NCI-H526 treated with DMSO at 0.1 percent for 48 hours (cell line): ENCODE measurements at regions not wholly inside any gene's neighbourhood (a gene's known extent, or its start where the extent isn't known, plus 50 kb on each side); places are given as distances from the start of the nearest gene placed in this dataset.
A peak's percentile ranks its signal among the peaks of the same experiment; 100 is the strongest.
"Not testable (repeated sequence)": the region's sequence is repeated elsewhere in the genome, so short reads cannot be mapped to it uniquely, and the experiment has no call there.

Experiments used
- DNase-seq: peaks from one replicate; lab custom pipeline; 2025; lab: John Stamatoyannopoulos, UW

GRCh38 chr7:93830141-93830925 lies 60.2 kb downstream of the TFPI2 start:
- DNase-seq, result no peak

GRCh38 chr7:93828260-93828659 lies 62.3 kb downstream of the TFPI2 start:
- no peak for DNase-seq

DNA sequence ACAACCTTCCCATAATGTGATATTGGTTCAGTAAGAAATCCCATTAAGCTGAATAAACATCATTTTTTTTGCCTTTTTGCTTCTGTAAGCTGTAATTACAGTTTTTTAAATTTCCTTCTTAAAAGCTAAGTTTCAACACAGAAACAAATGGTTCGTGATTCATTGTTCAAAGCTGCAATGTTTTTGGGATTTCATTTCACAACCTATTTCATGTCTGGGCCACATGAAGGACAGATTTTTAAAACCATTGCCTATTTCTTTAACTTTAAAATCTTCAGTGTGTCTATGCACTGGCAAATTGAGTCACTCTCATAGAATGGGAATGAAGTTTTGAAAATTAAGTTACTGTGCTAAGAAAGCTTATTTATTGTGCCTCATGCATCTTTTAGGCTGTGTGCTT lies 66.9 kb downstream of the TFPI2 start:
- no peak for DNase-seq

DNA sequence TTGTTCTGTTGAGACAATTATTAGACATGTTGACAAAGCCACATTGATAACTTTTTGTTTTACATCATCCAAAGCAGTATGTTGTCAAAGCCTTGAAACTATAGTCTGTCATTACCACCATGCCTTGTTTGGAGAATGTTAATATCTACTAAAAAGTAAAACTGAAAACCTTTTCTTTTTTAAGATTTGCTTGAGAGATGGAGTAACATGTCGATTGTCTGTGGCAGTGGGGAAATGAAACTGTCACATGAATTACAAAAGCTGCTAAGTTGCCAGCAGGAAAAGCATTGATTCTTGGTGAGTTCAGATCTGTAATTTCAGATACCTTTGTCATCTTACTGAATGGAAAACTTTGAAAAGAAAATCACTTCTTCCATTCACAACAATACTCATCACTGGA lies 69.1 kb downstream of the TFPI2 start:
- DNase-seq, result no peak

- no peak for DNase-seq
These were observed 70.9 kb downstream of the TFPI2 start for GRCh38 chr7:93819699-93820098.

- DNase-seq, result no peak
These were observed 73.0 kb downstream of the TFPI2 start for GRCh38 chr7:93817526-93817925.

GRCh38 chr7:93817004-93817403 lies 73.5 kb downstream of the TFPI2 start:
- no peak for DNase-seq

- DNase-seq, result no peak
These were observed 77.0 kb downstream of the TFPI2 start for GRCh38 chr7:93813514-93813913.

GRCh38 chr7:93812061-93812460 lies 78.5 kb downstream of the TFPI2 start:
- DNase-seq, result no peak

- DNase-seq, result no peak
These were observed 79.4 kb downstream of the TFPI2 start for GRCh38 chr7:93811198-93811597.

DNA sequence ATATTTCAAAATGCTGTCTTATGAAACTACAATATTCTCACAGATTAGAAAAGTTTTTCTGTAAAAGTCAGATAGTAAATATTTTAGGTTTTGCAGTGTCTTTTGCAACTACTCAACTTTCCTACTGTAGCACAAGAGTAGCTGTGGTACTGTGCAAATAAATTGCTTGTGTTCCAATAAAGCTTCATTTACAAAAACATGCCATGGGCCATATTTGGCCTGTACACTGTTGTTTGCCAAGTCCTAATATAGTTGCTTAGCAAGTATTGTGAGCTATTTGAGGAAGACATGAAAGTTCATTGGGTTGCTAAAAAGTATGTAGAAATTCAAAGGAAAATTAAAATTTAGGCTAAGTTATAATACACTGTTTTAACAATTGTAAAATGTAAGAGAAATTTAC lies 80.0 kb downstream of the TFPI2 start:
- no peak for DNase-seq

DNA sequence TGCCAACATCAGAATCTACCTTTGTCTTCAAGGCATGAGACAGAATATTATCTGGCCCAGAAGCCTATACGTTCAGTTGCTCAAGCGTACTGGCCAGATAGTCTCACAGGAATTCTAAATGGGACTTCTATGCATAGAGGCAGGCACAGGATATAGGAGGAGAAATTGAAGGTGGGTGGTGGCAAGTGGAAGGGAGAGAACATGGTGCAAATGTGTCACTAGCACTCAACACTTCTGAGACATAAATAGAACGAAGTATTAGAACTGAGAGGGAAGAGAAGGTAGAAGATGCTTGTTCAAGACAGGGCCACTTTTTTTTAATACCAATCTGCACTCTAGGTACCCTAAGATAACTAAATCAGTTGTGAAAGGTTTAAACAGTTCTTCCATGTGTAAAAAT lies 85.8 kb downstream of the TFPI2 start:
- DNase-seq, result no peak

DNA sequence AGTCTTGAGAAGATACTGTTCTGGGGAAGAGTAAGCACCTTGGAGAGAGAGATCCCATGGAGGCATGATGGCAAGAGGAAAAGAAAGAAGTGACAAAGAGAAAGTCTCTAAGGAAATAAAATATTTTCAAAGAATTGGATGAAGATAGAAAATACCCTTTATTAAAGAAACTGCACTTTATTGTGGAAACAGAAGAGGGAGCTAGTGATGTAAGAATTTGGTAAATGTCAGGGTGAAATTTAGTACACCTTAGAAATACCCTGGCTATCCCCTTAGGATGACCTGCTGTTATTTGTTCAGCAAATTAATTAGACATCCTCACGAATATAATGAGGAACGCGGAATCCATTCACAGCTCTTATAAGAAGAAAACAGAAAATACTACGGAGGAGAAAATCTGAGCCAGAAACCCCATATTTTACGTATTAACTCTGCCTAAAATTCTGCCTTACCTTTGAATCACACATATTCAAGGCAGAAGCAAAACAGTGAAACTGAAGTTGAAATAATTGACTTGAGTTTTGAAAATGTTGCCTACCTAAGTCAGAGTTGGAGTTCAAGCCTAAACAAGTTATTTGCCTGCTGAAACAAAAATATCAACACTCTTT lies 90.7 kb downstream of the TFPI2 start:
- DNase-seq, result peak; percentile 9

DNA sequence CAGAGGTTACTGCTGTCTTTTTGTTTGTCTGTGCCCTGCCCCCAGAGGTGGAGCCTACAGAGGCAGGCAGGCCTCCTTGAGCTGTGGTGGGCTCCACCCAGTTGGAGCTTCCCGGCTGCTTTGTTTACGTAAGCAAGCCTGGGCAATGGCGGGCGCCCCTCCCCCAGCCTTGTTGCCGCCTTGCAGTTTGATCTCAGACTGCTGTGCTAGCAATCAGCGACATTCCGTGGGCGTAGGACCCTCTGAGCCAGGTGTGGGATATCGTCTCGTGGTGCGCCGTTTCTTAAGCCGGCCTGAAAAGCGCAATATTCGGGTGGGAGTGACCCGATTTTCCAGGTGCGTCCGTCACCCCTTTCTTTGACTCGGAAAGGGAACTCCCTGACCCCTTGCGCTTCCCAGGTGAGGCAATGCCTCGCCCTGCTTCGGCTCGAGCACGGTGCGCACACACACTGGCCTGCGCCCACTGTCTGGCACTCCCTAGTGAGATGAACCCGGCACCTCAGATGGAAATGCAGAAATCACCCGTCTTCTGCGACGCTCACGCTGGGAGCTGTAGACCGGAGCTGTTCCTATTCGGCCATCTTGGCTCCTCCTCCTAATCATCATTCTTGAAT lies 97.4 kb downstream of the TFPI2 start:
- DNase-seq, result not testable (repeated sequence)

DNA sequence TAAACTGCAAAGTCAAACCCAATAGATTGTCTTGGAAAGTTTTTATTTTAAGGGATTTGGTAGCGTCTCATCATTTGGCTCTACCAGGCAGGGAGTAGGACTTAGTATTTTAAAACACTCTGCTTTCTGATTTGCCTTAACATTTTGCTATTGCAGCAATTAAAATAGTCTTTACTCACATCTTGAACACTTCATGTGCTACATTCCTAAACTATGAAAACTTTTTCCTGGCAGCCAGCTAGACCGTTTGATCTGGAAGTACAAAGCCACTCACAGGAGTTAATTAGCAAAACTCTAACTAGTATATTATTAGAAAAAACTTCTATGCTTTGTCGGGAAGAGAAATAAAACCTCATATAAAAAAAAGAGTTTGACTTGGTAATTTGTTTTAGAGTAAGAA lies 111.4 kb downstream of the TFPI2 start:
- DNase-seq, result no peak

DNA sequence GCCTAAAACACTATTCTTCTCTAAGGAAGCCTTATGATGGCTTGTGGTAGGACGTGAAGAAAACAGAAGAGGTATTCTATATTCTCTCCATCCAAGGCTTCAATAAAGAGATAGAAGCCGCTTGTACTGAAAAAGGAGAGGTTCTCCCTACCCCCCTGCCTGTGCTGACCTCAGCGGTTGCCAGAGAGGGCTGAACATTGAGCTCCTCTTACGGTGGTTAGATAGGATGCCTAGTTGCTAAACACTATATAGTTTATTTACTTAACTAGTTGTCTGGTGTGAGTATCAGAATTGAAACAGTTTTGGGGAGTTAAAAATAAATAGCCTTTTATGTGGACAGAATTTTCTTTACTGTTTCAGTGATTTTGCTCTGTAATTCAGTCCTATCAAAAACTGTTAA lies 112.2 kb downstream of the TFPI2 start:
- DNase-seq, result no peak

GRCh38 chr7:93773446-93773845 lies 117.1 kb downstream of the TFPI2 start:
- no peak for DNase-seq

- no peak for DNase-seq
These were observed 125.1 kb downstream of the TFPI2 start for GRCh38 chr7:93765475-93765874.

- DNase-seq, result no peak
These were observed 131.9 kb downstream of the TFPI2 start for GRCh38 chr7:93758631-93759030.

DNA sequence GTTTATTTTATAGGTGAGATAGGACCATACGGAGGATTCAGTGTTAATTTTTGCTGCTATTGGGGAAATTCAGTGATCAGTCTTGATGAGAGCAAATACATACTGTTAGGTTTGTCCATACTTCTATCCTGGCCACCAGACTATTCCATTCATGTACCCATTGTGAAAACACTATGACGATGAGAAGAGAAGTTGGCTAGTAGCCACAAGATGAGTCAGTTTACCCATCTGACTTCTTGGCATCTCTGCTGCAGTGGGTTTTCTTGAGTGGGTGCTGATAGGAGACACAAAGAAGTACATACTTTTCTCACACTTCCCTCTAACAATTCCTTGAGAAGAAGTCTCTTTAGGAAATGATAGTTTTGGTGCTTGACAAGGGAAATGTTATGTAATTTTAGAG lies 133.1 kb downstream of the TFPI2 start:
- DNase-seq, result no peak

DNA sequence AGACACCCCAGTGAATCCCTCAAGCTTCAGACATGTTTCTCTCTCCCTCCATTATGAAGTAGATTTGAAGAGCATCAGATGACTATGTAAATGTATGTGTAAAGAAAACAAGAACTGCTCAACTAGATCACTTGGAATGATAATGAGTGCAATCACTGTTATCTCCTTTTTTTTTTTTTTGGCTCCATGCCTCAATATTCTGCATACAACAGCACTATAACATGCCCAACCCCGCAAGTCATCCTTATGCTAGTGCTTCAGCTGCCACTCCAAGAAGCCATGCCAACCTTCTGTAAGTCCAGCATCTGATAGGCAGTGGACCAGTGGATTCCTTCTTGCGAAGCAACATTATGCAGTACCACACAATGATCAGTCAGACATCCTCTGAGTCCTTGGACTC lies 133.7 kb downstream of the TFPI2 start:
- no peak for DNase-seq

GRCh38 chr7:93751421-93751820 lies 139.1 kb downstream of the TFPI2 start:
- DNase-seq, result no peak

DNA sequence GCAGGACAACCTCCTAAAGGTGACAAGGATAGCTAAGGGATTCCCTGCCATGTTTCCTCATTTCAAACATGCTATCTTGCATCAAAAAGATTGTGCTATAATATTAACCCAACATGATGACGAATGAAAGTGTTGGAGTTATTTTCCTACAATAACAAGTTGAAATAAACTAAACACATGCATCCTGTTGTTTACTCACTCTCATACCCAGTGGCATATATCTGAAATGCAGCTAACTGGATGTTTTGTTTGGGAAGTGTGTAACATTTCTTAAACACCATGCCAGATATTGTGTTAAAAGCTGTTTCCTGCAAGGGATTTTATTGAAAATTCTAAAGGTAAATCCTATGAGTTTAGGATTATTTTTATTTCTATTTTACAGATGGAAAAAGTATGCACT lies 139.6 kb downstream of the TFPI2 start:
- DNase-seq, result no peak

GRCh38 chr7:93747019-93747418 lies 143.5 kb downstream of the TFPI2 start:
- DNase-seq, result no peak
